Testis (tissue), 2 donors: ENCODE measurements at regions not wholly inside any gene's neighbourhood (a gene's known extent, or its start where the extent isn't known, plus 50 kb on each side); places are given as distances from the start of the nearest gene placed in this dataset.

Experiments
- DNase-seq: peaks from one replicate; pipeline ENCODE4 v3.0.0-alpha.2; 2019
- H3K27ac ChIP-seq, 2 donors: fragments of 200-600 bp; sonication (generic); one replicate each; pipeline ENCODE4 v1.5.1; 2019
- H3K27me3 ChIP-seq: fragments of 200-600 bp; sonication (generic); one replicate; pipeline ENCODE4 v1.5.1; 2019
- H3K36me3 ChIP-seq: fragments of 200-600 bp; sonication (generic); one replicate; pipeline ENCODE4 v1.5.1; 2017; ENCODE audit warnings: low read depth; ENCODE audit errors: missing control alignments
- H3K4me1 ChIP-seq: fragments of 200-600 bp; sonication (generic); one replicate; pipeline ENCODE4 v1.5.1; 2019
- H3K4me3 ChIP-seq, 2 donors: fragments of 200-600 bp; sonication (generic); one replicate each; pipeline ENCODE4 v1.5.1; 2017 to 2019
- H3K9me3 ChIP-seq: fragments of 200-600 bp; sonication (generic); one replicate; pipeline ENCODE4 v1.5.1; 2017
- POLR2A ChIP-seq: fragments of 450-650 bp; IDR thresholded peaks from one replicate; pipeline ENCODE4 v1.6.1; 2017; ENCODE audit warnings: antibody characterized with exemption, mild to moderate bottlenecking, moderate library complexity
- WGBS, 2 donors: methylation state at CpG; one replicate each; pipeline ENCODE4 v1.1.5; 2018; 5-methylcytosine and 5-hydroxymethylcytosine counted together
- intact Hi-C: fragments of 100-400 bp; cut with DNase I; formaldehyde crosslinking; loops from one replicate; pipeline ENCODE4 v1.15.1; 2023; ENCODE audit warnings: low total_unique reads
- TF ChIP-seq, protein P1 (sequence below), 3 experiments: fragments of 450-650 bp in 2 of 3; fragments of 200-600 bp in 1 of 3; sonication (generic) in 1 of 3; IDR thresholded peaks; one replicate each; pipeline ENCODE4 v1.5.1; 2016 to 2019; ENCODE audit warnings: antibody characterized with exemption in 3 of 3, mild to moderate bottlenecking in 2 of 3, moderate library complexity in 1 of 3

DNA sequence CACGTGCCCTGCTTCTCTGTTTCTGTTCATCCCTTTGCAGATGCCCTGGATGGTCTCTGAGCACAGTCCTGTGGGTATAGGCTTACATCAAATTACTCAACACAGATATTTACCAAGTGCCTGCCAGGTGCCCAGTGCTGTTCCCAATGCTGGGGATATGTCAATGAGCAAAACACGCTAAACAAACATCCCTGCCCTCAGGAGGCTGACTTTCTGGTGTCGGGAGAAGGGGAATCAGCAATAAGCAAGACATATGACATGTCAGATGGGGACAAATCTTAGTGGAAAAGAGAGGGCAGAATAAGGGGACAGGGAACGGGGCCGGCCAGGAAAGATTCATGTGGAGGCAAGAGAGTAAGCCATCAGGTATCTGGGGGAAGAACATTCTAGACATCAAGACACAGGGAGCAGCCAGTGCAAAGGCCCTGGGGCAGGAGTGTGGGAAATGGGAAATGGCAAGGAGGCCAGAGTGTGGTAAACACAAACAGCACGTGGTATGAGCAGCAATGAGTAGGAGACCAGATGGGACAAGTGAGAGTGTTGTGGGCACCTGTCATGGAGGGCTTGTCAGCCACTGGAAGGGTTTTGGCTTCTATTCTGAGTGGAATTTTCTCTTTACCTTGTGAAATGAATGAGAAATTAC is 160.2 kb upstream of the KAZN start:
- H3K27ac ChIP-seq, result no peak overlapping the region
- no peaks in the 10 kb centered on the region for H3K9me3 ChIP-seq
- 79 to 85% methylated on average over 6 of the region's 6 CpGs for WGBS, 2 donors
- H3K27me3 ChIP-seq, result no peaks in the 10 kb centered on the region
- intact Hi-C loops, result no loop called here
- no peaks in the 10 kb centered on the region for H3K4me1 ChIP-seq
- no peak overlapping the region for H3K4me3 ChIP-seq
- no peaks in the 10 kb centered on the region for H3K36me3 ChIP-seq
- TF ChIP-seq, protein P1, sequence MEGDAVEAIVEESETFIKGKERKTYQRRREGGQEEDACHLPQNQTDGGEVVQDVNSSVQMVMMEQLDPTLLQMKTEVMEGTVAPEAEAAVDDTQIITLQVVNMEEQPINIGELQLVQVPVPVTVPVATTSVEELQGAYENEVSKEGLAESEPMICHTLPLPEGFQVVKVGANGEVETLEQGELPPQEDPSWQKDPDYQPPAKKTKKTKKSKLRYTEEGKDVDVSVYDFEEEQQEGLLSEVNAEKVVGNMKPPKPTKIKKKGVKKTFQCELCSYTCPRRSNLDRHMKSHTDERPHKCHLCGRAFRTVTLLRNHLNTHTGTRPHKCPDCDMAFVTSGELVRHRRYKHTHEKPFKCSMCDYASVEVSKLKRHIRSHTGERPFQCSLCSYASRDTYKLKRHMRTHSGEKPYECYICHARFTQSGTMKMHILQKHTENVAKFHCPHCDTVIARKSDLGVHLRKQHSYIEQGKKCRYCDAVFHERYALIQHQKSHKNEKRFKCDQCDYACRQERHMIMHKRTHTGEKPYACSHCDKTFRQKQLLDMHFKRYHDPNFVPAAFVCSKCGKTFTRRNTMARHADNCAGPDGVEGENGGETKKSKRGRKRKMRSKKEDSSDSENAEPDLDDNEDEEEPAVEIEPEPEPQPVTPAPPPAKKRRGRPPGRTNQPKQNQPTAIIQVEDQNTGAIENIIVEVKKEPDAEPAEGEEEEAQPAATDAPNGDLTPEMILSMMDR (IDR thresholded peaks at IDR 0.05), result no peak
- no peak for TF ChIP-seq POLR2A
- DNase-seq, result no peak

DNA sequence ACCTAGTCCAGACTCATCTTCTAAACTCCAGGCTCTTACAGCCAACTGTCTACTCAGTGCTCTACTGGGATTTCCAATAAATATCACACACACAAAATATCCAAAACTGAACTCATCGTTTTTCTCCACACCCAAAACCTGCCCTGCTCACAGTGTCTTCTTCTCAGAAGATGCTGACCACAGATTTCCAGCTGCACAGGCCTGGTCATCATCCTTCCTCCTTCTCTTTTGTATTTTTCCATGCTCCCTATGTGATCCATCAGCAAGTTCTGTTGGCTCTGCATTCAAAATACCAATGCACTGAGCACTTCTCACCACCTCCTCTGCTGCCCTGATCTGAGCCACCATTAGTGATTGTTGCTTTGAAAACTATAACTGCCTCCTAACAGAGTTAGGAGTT is 159.5 kb upstream of the KAZN start:
- H3K9me3 ChIP-seq, result no peaks in the 10 kb centered on the region
- H3K4me3 ChIP-seq, result no peak overlapping the region
- intact Hi-C loops, result no loop called here
- H3K36me3 ChIP-seq, result no peaks in the 10 kb centered on the region
- no peak for DNase-seq
- no peaks in the 10 kb centered on the region for H3K4me1 ChIP-seq
- WGBS, 2 donors, result 77 to 83% methylated on average over 1 of the region's 1 CpG
- no peak for TF ChIP-seq POLR2A
- TF ChIP-seq, protein P1 (IDR thresholded peaks at IDR 0.05), result no peak
- H3K27me3 ChIP-seq, result no peaks in the 10 kb centered on the region
- H3K27ac ChIP-seq, result no peak overlapping the region

DNA sequence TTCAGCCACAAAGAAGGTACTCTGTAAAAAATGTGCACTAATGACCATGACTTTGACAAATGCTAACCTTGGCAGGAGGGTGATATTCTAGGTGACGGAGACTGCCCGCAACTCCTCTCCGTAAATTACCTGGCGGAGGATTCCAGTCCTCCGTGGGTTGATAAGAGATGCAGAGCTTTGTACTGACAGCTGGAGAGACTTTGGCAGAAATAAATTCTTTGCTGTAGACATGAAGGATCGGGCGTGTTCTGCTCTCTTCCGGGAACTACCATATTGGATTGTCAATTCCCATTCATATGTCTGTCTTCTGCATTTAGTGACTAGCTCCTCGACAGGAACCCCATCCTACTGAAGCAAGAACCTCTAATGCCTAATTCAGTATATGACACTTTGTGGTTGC is 158.3 kb upstream of the KAZN start:
- TF ChIP-seq, protein P1 (IDR thresholded peaks at IDR 0.05), result no peak
- no peak for TF ChIP-seq POLR2A
- H3K4me3 ChIP-seq, result no peak overlapping the region

DNA sequence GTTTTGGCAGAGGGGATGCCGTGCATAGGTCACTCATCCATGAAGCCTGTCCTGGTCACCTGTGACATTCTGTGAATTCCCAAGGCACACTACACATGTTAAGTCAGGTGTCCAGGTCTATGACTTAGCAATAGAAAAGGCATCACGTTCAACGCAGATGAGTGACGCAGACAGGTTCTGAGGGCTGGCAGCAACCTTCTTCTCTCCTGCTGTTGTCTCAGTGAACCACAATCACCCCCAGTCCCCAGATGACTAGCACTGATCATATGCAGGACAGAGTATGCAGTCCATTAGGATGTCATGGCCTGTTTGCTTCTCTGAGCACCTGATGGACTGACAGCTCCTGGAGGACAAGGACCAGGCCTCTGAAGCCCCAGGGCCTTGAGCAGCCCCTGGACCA is 157.8 kb upstream of the KAZN start:
- H3K9me3 ChIP-seq, result no peaks in the 10 kb centered on the region
- TF ChIP-seq POLR2A, result no peak
- TF ChIP-seq, protein P1 (IDR thresholded peaks at IDR 0.05), result no peak
- no peak for DNase-seq
- no peaks in the 10 kb centered on the region for H3K27me3 ChIP-seq
- 87 to 93% methylated on average over 3 to 4 of the region's 4 CpGs for WGBS, 2 donors
- no peak overlapping the region for H3K27ac ChIP-seq
- intact Hi-C loops, result no loop called here
- H3K4me1 ChIP-seq, result no peaks in the 10 kb centered on the region
- H3K4me3 ChIP-seq, result no peak overlapping the region
- no peaks in the 10 kb centered on the region for H3K36me3 ChIP-seq

More for the DNA sequence above, 158.3 kb upstream of the KAZN start:
- Histone ChIP-seq H3K36me3 (no peaks in the 10 kb centered on the region), H3K4me1 (no peaks in the 10 kb centered on the region), H3K27ac (no peak overlapping the region), H3K27me3 (no peaks in the 10 kb centered on the region), H3K9me3 (no peaks in the 10 kb centered on the region)
- 82 to 87% methylated on average over 9 of the region's 9 CpGs for WGBS, 2 donors
- intact Hi-C loops, result no loop called here
- no peak for DNase-seq

DNA sequence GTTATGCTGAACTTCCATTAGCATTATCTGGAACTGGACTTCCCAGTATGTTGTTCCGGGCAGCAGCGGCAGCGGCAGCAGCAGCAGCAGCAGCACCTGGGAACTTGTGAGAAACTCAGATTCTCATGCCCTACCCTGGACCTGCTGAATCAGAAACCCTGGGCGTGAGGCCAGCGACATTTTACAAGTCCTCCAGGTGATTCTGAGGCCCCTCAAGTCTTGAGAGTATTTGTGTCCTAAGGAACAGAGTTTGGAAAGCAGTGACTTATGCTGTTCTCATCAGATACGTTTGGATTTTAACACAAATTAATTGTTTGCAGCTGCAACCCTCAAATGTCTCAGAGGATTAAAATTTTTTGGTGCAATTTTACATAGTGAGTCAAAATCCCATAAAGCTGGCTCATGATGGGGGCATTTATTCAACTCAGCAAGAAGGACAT is 157.2 kb upstream of the KAZN start:
- WGBS, 2 donors, result 89 to 92% methylated on average over 6 of the region's 6 CpGs
- Histone ChIP-seq H3K4me1 (no peaks in the 10 kb centered on the region), H3K36me3 (no peaks in the 10 kb centered on the region), H3K4me3 (no peak overlapping the region), H3K27ac (no peak overlapping the region), H3K27me3 (no peaks in the 10 kb centered on the region), H3K9me3 (no peaks in the 10 kb centered on the region)
- TF ChIP-seq, protein P1 (IDR thresholded peaks at IDR 0.05), result no peak
- TF ChIP-seq POLR2A, result no peak
- no peak for DNase-seq
- intact Hi-C loops, result no loop called here
